T-cell (primary cell): ENCODE measurements at regions not wholly inside any gene's neighbourhood (a gene's known extent, or its start where the extent isn't known, plus 50 kb on each side); places are given as distances from the start of the nearest gene placed in this dataset.

Source experiments
- ATAC-seq, 4 experiments: fragments of 200-7000 bp in 3 of 4; fragments of 150-1000 bp in 1 of 4; cut with Tn5 transposase; replicated peaks in 1 of 4; 1 replicate in 3 of 4; 2 replicates in 1 of 4; pipeline ENCODE4 v1.10.0; 2021; ENCODE audit warnings: moderate library complexity in 3 of 4, mild to moderate bottlenecking in 2 of 4, moderate number of reproducible peaks in 1 of 4
- CTCF ChIA-PET, 2 donors: fragments of 300-600 bp; sonication (Branson Sonifier 250); formaldehyde crosslinking; loops; one replicate each; lab custom pipeline; 2022; ENCODE audit warnings: antibody characterized with exemption in 2 of 2; lab: Charles Lee
- POLR2A ChIA-PET, 2 donors: fragments of 300-600 bp; sonication (Branson Sonifier 250); formaldehyde crosslinking; loops; one replicate each; lab custom pipeline; 2022; ENCODE audit warnings: antibody characterized with exemption in 2 of 2; lab: Charles Lee
- DNase-seq, 35 experiments: peaks; one replicate each; pipeline versions ENCODE4 v3.0.0 to v3.0.0-alpha.2; 2013 to 2023
- H3K27ac ChIP-seq: one replicate; pipeline ENCODE4 v1.5.1; 2013; ENCODE audit warnings: low read length
- H3K27me3 ChIP-seq, 2 experiments: replicated peaks in 1 of 2; 1 replicate in 1 of 2; 2 replicates in 1 of 2; pipeline versions ENCODE4 v1.6.1 to v1.7.0; 2013; ENCODE audit warnings: low read length in 1 of 2, mixed read lengths in 1 of 2; ENCODE audit not compliant: control insufficient read depth in 2 of 2, insufficient read depth in 2 of 2; ENCODE audit errors: extremely low read depth in 1 of 2
- H3K36me3 ChIP-seq, 2 donors: 1 replicate in 1 of 2; 2 replicates in 1 of 2; pipeline versions ENCODE4 v1.6.1 to v1.7.0; 2013; ENCODE audit warnings: low read length in 1 of 2; ENCODE audit not compliant: control insufficient read depth in 2 of 2, insufficient read depth in 1 of 2; ENCODE audit errors: extremely low read depth in 1 of 2
- H3K4me1 ChIP-seq, 2 experiments: 1 replicate in 1 of 2; 2 replicates in 1 of 2; pipeline versions ENCODE4 v1.6.1 to v1.7.0; 2013; ENCODE audit warnings: low read length in 2 of 2, mixed read lengths in 1 of 2; ENCODE audit not compliant: insufficient read depth in 2 of 2, control insufficient read depth in 1 of 2; ENCODE audit errors: extremely low read depth in 1 of 2
- H3K4me3 ChIP-seq, 2 donors: 1 replicate in 1 of 2; 2 replicates in 1 of 2; pipeline versions ENCODE4 v1.5.1 to v1.7.0; 2013; ENCODE audit warnings: mild to moderate bottlenecking in 2 of 2, low read length in 1 of 2, moderate library complexity in 1 of 2; ENCODE audit not compliant: control insufficient read depth in 1 of 2; ENCODE audit errors: extremely low read depth in 1 of 2
- H3K9me3 ChIP-seq: 2 replicates; pipeline ENCODE4 v1.7.0; 2013
- H3K27ac Mint-ChIP-seq, 2 donors: one replicate each; pipeline ENCODE4 v1.8.0; 2020 to 2021; ENCODE audit warnings: mild to moderate bottlenecking in 2 of 2, mixed read lengths in 2 of 2
- H3K27me3 Mint-ChIP-seq, 2 donors: one replicate each; pipeline ENCODE4 v1.8.0; 2021 to 2022; ENCODE audit warnings: mixed read lengths in 2 of 2
- H3K36me3 Mint-ChIP-seq: one replicate; pipeline ENCODE4 v1.8.0; 2021; ENCODE audit warnings: mixed read lengths
- H3K4me1 Mint-ChIP-seq, 3 donors: one replicate each; pipeline ENCODE4 v1.8.0; 2020 to 2022; ENCODE audit warnings: mixed read lengths in 3 of 3, mild to moderate bottlenecking in 1 of 3
- H3K4me3 Mint-ChIP-seq, 3 donors: one replicate each; pipeline ENCODE4 v1.8.0; 2020 to 2022; ENCODE audit warnings: mild to moderate bottlenecking in 3 of 3, mixed read lengths in 3 of 3, moderate library complexity in 3 of 3
- H3K9me3 Mint-ChIP-seq, 3 donors: one replicate each; pipeline ENCODE4 v1.8.0; 2020 to 2022; ENCODE audit warnings: mixed read lengths in 3 of 3
- WGBS: methylation state at CpG from one replicate; pipeline ENCODE4 v1.1.5; 2013; ENCODE audit warnings: missing lambda C conversion rate; ENCODE audit not compliant: insufficient coverage; 5-methylcytosine and 5-hydroxymethylcytosine counted together

DNA sequence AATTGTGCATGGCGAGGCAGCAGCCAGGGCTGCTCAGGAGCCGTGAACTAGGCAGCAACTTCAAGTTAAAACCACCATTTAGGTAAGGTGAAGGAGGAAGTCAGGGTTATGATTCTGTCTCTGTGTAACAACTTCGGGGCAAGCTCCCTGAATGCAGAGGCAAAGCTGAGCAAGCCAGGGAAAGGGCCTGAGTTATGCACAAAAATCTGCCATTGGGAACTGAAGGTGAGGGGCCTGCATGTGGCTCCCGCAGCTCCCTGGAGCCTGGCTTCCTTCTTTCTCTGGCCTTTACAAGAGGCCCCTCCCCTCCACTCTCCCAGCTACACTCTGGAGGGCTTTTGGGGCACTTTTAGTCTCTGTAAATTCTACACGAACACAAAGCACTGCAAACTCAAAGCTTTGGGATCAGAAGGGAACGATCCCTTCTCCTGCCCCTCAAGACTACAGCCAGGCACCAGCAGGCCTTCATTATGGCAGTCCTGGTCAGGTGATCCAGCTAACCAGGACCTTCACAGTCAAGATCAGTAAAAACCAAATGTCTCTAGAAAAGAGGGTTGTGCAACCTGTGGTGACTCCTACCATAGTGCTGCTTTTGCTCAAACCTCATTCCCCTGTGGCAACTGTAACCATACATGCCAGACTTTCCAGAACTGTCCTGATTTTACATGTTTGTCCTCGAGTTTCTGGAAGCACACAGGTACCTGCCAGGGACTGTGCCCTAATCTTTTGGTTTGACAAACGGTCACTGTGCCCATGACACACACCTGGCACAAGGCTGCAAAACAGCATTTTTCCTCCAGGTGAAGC, 67.2 kb upstream of the PTGR2 start:
- H3K4me1 Mint-ChIP-seq: peaks cover 66 to 72% (median 70%) of the 10 kb centered on the region in 3 donors
- peak overlapping the region; percentile 73 for H3K27ac ChIP-seq
- H3K9me3 Mint-ChIP-seq: no peaks in the 10 kb centered on the region
- no peaks in the 10 kb centered on the region for H3K27me3 ChIP-seq
- H3K36me3 ChIP-seq: peaks cover 0 to 11% of the 10 kb centered on the region in 2 donors
- WGBS: 38% methylated on average over 6 of the region's 8 CpGs
- peaks cover 9% of the 10 kb centered on the region for H3K36me3 Mint-ChIP-seq
- H3K4me1 ChIP-seq: peaks cover 36 to 58% of the 10 kb centered on the region in 2 experiments
- H3K4me3 Mint-ChIP-seq: peak overlapping the region; percentile 72 to 95 (median 95)
- ChIA-PET CTCF (interaction anchor here (0.5 to 1.4 kb wide), 11 partner anchors 9 to 236 kb away, joined by 3 to 9 read pairs (median 3); no protein-coding TSS in a partner anchor), POLR2A (interaction anchor here (0.6 to 1.5 kb wide), 7 partner anchors 12 to 67 kb away, joined by 3 to 6 read pairs (median 3); a partner anchor contains a TSS)
- peak in 2 of 4 experiments; percentile 17 to 19 for ATAC-seq
- H3K9me3 ChIP-seq: no peaks in the 10 kb centered on the region
- no peaks in the 10 kb centered on the region for H3K27me3 Mint-ChIP-seq
- peak in 1 of 35 experiments; percentile 35 for DNase-seq
- H3K27ac Mint-ChIP-seq: peak overlapping the region; percentile 96
- H3K4me3 ChIP-seq: peak overlapping the region in 1 of 2 donors; percentile 7

DNA sequence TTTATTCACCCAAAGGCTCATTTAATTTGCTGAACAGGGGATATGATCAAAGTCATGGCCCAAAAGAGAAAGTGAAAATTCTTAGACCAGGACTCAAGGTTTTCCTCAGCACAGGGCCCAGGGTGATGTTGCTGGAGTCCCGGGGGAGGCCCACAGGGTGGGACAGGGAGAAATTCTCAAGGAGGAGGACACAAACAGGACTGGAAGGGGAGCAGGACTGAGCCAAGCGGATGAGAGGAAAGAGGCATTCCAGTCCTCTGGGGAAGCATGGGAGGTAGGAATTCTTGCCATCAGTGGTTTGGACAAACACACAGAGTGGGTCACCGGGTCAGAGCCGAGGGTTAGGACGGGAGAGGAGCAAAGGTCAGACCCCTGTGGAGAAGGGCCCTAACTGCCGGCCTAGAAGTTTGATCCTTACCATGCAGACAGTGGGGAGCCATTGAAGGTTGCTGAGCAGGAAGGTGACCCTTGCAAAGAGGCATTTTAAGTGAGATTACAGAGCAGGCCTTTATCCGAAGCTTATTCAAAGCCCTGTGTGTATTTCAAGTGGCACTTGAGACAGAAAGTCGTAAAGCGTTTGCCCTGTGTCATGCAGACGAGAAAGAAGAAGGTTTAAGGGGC, 68.4 kb upstream of the PTGR2 start:
- Mint-ChIP-seq H3K4me1 (peaks cover 62 to 69% (median 66%) of the 10 kb centered on the region in 3 donors), H3K4me3 (peak overlapping the region; percentile 14 to 95 (median 31)), H3K36me3 (peaks cover 13% of the 10 kb centered on the region), H3K27me3 (no peaks in the 10 kb centered on the region), H3K27ac (peak overlapping the region; percentile 96), H3K9me3 (no peaks in the 10 kb centered on the region)
- DNase-seq: no peak
- CTCF ChIA-PET: interaction anchor here in 1 of 2 donors (0.6 kb wide), 1 partner anchor 14 kb away, joined by 3 read pairs; no protein-coding TSS in a partner anchor
- Histone ChIP-seq H3K36me3 (peaks cover 0 to 11% of the 10 kb centered on the region in 2 donors), H3K9me3 (no peaks in the 10 kb centered on the region), H3K4me3 (no peak overlapping the region), H3K27ac (peak overlapping the region; percentile 73), H3K27me3 (no peaks in the 10 kb centered on the region), H3K4me1 (peaks cover 29 to 53% of the 10 kb centered on the region in 2 experiments)
- POLR2A ChIA-PET: interaction anchor here (0.9 to 1.5 kb wide), 3 partner anchors 11 to 23 kb away, joined by 3 to 6 read pairs (median 4); a partner anchor contains a TSS
- no peak for ATAC-seq
- WGBS: 78% methylated on average over 9 of the region's 10 CpGs

DNA sequence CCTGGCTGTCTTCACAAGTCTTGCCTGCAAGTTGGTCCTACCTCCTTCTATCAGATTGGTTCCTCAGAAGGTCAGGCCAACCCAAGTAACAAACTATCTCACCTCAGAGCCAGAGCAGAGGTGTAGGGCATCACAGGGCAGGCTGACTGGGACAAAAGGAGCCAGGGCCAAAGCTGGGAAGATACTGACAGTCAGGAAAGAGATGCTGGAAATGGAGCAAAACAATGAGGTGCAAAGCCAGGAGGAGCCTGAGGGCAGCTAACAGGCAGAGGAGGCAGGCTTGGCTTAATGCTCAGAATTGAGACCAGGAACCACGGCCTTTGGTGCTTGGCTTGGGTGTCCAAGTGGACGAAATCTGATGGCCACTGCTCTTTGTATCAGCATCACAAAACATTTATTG, 68.4 kb upstream of the PNMA1 start:
- CTCF ChIA-PET: no interaction called here
- no peaks in the 10 kb centered on the region for H3K9me3 Mint-ChIP-seq
- H3K4me1 ChIP-seq: peaks cover 23 to 53% of the 10 kb centered on the region in 2 experiments

DNA sequence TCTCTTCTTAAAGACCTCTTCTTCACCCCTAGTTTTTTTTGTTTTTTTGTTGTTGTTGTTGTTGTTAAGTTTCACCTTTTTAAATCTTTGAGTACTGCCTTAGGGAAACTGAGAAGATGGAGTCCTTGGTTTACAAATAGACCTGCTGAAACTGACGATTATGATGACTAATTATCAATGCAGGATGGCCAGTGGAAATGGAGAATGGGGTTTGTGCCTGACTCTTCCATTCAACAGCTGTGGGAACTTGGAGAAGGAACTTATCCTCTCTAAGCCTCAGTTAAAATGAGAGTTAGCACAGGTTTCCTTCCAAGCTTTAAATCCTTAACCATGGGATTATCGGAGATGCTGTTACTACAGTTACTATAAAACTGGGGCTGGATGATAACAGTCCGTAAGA, 66.7 kb upstream of the PNMA1 start:
- Mint-ChIP-seq H3K4me3 (no peak overlapping the region), H3K4me1 (peaks cover 75 to 80% (median 76%) of the 10 kb centered on the region in 3 donors), H3K27ac (peak overlapping the region; percentile 28 to 48), H3K9me3 (no peaks in the 10 kb centered on the region), H3K36me3 (peaks cover 13% of the 10 kb centered on the region), H3K27me3 (no peaks in the 10 kb centered on the region)
- Histone ChIP-seq H3K4me3 (no peak overlapping the region), H3K27ac (no peak overlapping the region), H3K36me3 (peaks cover 0 to 11% of the 10 kb centered on the region in 2 donors), H3K9me3 (no peaks in the 10 kb centered on the region), H3K27me3 (no peaks in the 10 kb centered on the region), H3K4me1 (peaks cover 21 to 66% of the 10 kb centered on the region in 2 experiments)
- no peak for DNase-seq
- ATAC-seq: no peak
- POLR2A ChIA-PET: no interaction called here
- CTCF ChIA-PET: interaction anchor here (0.8 to 1.0 kb wide), 3 partner anchors 21 to 52 kb away, joined by 3 to 5 read pairs (median 3); a partner anchor contains a TSS
- WGBS: no CpG with 5 or more reads among the region's 3 CpGs

More for the DNA sequence above, 68.4 kb upstream of the PNMA1 start:
- Mint-ChIP-seq H3K27ac (peak overlapping the region; percentile 96), H3K36me3 (peaks cover 13% of the 10 kb centered on the region), H3K27me3 (no peaks in the 10 kb centered on the region), H3K4me1 (peaks cover 62 to 69% (median 66%) of the 10 kb centered on the region in 3 donors), H3K4me3 (peak overlapping the region in 1 of 3 donors; percentile 95)
- POLR2A ChIA-PET: no interaction called here
- DNase-seq (no peak), ATAC-seq (no peak)
- Histone ChIP-seq H3K4me3 (no peak overlapping the region), H3K36me3 (peaks cover 0 to 11% of the 10 kb centered on the region in 2 donors), H3K27me3 (no peaks in the 10 kb centered on the region), H3K27ac (peak overlapping the region; percentile 73), H3K9me3 (no peaks in the 10 kb centered on the region)
- 100% methylated on average over 1 of the region's 2 CpGs for WGBS

DNA sequence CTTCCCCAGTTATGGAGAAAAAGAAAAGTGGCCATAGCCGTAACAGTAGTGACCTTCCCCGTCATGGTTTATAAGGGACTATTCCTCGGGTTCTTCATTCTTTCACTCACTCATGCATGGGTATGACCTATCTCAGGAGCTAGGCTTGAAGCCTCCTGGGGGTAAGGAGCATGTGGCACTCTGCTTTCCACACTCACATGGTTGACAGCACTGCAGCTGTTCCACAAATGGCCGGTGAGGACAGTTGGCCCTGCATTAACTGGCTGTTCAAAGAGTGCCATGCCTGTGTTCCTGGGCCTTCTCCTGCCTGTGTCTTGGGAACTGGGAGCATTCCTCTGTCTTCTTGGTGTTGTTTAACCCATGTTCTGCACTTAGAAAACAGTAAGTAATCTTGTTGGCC, 66.2 kb upstream of the PNMA1 start:
- Mint-ChIP-seq H3K27me3 (no peaks in the 10 kb centered on the region), H3K27ac (peak overlapping the region in 1 of 2 donors; percentile 28), H3K4me1 (peaks cover 75 to 80% (median 76%) of the 10 kb centered on the region in 3 donors), H3K36me3 (peaks cover 13% of the 10 kb centered on the region), H3K4me3 (no peak overlapping the region), H3K9me3 (no peaks in the 10 kb centered on the region)
- Histone ChIP-seq H3K4me3 (no peak overlapping the region), H3K9me3 (no peaks in the 10 kb centered on the region), H3K27ac (peak overlapping the region; percentile 30), H3K27me3 (no peaks in the 10 kb centered on the region), H3K4me1 (peaks cover 22 to 66% of the 10 kb centered on the region in 2 experiments), H3K36me3 (peaks cover 0 to 11% of the 10 kb centered on the region in 2 donors)
- POLR2A ChIA-PET: no interaction called here
- CTCF ChIA-PET: interaction anchor here (0.8 to 1.0 kb wide), 3 partner anchors 20 to 51 kb away, joined by 3 to 5 read pairs (median 3); a partner anchor contains a TSS
- no peak for ATAC-seq
- DNase-seq: no peak
- WGBS: 100% methylated on average over 2 of the region's 4 CpGs

DNA sequence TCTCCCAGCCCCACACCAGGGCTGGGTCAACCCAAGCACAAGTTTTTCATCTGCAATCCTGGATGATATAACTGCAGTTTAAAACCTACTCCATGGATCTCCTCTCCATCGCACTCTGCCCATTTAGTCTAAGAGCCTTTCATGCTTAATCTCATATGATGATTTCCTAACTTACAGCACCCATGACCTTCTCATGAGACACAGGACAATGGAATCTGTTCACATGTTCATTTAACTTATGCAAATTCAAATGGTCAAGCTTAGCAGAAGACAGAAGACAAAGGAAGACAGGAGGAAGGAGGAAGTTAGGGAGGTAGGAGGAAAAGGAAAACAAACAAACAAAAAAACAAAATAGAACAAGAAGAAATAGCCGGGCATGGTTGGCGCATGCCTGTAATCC, 64.6 kb upstream of the PNMA1 start:
- H3K4me1 ChIP-seq: peaks cover 14 to 66% of the 10 kb centered on the region in 2 experiments
- ChIA-PET CTCF (interaction anchor here (0.6 to 0.7 kb wide), 3 partner anchors 10 to 46 kb away, joined by 4 to 6 read pairs (median 5); no protein-coding TSS in a partner anchor), POLR2A (no interaction called here)
- H3K27ac Mint-ChIP-seq: peak overlapping the region; percentile 7 to 76
- H3K4me3 ChIP-seq: no peak overlapping the region
- no peak overlapping the region for H3K4me3 Mint-ChIP-seq
- no peaks in the 10 kb centered on the region for H3K9me3 Mint-ChIP-seq
- ATAC-seq: no peak
- no peak for DNase-seq
- peaks cover 0 to 11% of the 10 kb centered on the region in 2 donors for H3K36me3 ChIP-seq
- WGBS: 80% methylated on average over 1 of the region's 3 CpGs
- H3K27me3 ChIP-seq: no peaks in the 10 kb centered on the region
- H3K36me3 Mint-ChIP-seq: peaks cover 13% of the 10 kb centered on the region
- peaks cover 75 to 80% (median 76%) of the 10 kb centered on the region in 3 donors for H3K4me1 Mint-ChIP-seq
- no peak overlapping the region for H3K27ac ChIP-seq
- H3K9me3 ChIP-seq: no peaks in the 10 kb centered on the region
- no peaks in the 10 kb centered on the region for H3K27me3 Mint-ChIP-seq
